PFSK-1 (cell line): ENCODE measurements at regions not wholly inside any gene's neighbourhood (a gene's known extent, or its start where the extent isn't known, plus 50 kb on each side); places are given as distances from the start of the nearest gene placed in this dataset.

Experiments
- POLR2AphosphoS5 ChIP-seq: IDR thresholded peaks from 2 replicates; pipeline ENCODE4 v1.6.1; 2012; ENCODE audit warnings: low read depth, mild to moderate bottlenecking, control low read depth, low read length, moderate library complexity
- SIN3A ChIP-seq: IDR thresholded peaks from 2 replicates; pipeline ENCODE4 v1.6.1; 2012; ENCODE audit warnings: mild to moderate bottlenecking, low read length, moderate library complexity, borderline replicate concordance; ENCODE audit not compliant: insufficient read depth
- TAF1 ChIP-seq: IDR thresholded peaks from 2 replicates; pipeline ENCODE4 v1.6.1; 2012; ENCODE audit warnings: low read length, control low read depth, borderline replicate concordance; ENCODE audit not compliant: insufficient read depth
- TF ChIP-seq, protein P1 (sequence below), 2 experiments: IDR thresholded peaks; 2 replicates each; pipeline versions ENCODE4 v1.6.1 to v1.8.0; 2011 to 2012; ENCODE audit warnings: low read depth in 2 of 2, low read length in 2 of 2, control low read depth in 1 of 2, inconsistent platforms in 1 of 2, mild to moderate bottlenecking in 1 of 2, moderate library complexity in 1 of 2; ENCODE audit not compliant: insufficient read depth in 1 of 2

DNA sequence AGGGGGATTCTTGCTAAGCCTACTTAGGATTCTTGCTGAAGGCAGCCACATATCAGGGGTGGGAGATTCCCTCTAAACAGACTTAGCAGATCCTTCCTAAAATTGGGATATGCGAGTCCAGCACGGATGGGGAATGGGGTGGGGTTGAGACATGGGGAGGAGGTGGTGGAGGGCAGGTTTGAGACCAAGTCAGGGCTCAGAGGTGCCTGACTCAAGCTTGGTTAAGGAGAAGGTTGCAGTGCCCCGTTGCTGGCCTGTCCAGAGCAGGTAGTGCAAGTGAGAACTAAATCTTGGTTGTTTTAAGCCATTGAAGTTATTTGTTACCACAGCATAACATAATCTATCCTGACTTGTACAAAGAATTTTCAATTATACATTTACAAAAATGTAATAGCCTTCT, 359.7 kb downstream of the AACS start:
- TF ChIP-seq POLR2AphosphoS5: no peak
- no peak for TF ChIP-seq SIN3A
- TF ChIP-seq, protein P1, sequence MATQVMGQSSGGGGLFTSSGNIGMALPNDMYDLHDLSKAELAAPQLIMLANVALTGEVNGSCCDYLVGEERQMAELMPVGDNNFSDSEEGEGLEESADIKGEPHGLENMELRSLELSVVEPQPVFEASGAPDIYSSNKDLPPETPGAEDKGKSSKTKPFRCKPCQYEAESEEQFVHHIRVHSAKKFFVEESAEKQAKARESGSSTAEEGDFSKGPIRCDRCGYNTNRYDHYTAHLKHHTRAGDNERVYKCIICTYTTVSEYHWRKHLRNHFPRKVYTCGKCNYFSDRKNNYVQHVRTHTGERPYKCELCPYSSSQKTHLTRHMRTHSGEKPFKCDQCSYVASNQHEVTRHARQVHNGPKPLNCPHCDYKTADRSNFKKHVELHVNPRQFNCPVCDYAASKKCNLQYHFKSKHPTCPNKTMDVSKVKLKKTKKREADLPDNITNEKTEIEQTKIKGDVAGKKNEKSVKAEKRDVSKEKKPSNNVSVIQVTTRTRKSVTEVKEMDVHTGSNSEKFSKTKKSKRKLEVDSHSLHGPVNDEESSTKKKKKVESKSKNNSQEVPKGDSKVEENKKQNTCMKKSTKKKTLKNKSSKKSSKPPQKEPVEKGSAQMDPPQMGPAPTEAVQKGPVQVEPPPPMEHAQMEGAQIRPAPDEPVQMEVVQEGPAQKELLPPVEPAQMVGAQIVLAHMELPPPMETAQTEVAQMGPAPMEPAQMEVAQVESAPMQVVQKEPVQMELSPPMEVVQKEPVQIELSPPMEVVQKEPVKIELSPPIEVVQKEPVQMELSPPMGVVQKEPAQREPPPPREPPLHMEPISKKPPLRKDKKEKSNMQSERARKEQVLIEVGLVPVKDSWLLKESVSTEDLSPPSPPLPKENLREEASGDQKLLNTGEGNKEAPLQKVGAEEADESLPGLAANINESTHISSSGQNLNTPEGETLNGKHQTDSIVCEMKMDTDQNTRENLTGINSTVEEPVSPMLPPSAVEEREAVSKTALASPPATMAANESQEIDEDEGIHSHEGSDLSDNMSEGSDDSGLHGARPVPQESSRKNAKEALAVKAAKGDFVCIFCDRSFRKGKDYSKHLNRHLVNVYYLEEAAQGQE (IDR thresholded peaks at IDR 0.05; ENCODE audit: insufficient read depth in 1 of 2, low read depth in 2 of 2, low read length in 2 of 2): no peak
- TF ChIP-seq TAF1: no peak
